Left forelimb (tissue), 1 donor: ENCODE measurements at regions not wholly inside any gene's neighbourhood (a gene's known extent, or its start where the extent isn't known, plus 50 kb on each side); places are given as distances from the start of the nearest gene placed in this dataset.

Source experiments
- DNase-seq: peaks from one replicate; pipeline ENCODE4 v3.0.0-alpha.2; 2018; ENCODE audit warnings: low spot score

DNA sequence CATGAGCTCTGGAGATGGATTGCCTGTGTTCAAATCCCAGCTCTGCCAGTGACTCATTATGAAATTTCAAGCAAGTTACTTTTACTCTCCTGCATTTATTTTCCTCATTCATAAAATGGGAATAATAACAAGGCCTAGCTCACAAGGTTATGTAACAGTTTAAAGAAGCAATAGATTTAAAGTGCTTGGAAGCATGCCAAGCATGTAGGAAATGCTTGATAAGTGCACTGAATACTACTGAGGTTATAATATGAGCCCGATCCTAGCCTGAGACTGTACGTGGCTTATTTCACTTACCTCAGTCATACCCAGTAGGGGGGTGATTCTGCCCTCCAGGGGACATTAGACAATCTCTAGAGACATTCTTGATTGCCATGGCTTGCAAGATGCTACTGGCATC lies 734.1 kb upstream of the WWC1 start:
- DNase-seq = no peak

DNA sequence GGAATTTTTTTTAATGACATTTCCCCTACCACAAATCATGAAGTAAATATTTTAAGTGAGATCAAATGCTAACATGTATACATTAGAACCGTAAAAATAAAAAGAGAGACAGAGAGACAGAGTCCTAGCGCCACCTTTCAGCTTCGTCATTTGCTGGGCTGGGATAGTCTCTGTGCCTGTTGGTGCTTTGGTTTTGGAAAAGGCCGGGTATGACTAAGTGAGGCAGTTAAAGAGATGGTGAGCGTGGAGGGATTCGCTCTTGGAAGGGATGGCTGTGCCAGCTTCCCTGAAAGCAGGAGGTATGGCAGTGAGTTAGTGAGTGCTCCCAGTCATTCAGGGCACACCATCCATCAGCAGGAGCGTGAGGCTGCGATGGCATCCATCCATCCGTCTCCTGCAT lies 729.6 kb upstream of the WWC1 start:
- DNase-seq = no peak

DNA sequence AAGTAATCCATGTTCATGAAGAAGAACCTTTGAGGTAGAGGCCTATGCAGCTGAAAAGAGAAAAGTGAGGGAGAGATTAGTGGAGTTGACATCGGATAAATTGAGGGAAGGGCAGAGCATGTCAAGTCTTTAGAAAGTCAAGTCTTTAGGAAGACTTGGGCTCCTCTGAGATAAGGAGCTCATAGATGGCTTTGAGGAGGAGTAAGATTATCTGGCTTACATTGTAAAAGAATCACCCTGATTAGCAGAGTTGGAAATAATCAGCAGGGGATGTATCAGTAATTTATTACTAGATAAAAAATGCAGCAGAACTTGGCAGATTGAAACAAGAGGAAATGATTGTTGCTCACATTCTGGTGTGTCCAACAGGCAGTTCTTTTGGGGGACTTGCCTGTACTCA lies 727.2 kb upstream of the WWC1 start:
- DNase-seq = no peak

DNA sequence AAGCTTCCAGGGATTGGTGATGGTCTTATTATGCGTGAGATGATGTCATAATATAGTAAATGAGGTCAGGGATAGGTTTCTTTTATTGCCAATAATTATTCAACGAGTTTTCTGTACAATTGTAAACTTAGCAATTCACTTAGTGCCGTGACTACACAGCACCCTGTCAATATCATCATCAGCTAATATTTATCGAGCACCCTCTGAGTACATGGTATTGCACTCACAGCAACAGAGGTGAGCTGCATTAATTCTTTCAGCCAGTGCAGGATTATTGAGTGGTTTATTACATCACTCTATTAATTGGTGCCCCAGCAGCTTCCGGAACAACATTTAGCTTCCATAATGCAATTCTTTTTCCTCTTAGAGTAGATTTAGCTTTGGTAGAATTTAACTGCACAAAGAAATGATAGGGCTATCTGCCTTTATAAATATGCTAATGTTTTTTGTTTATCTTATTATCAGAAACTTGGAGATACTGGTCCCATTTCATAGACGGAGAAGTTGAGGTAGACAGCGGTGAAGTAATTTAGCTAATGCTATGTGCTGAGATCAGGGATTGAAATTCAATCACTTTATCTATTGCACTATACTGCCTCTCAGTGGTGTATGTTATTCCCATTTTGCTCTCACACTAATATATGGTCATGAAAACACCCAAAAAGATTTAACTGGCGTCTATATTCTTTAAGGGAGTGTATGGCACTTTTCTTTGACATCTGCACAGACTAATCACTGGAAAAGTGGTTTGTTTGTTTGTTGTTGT lies 726.1 kb upstream of the WWC1 start:
- DNase-seq = no peak

DNA sequence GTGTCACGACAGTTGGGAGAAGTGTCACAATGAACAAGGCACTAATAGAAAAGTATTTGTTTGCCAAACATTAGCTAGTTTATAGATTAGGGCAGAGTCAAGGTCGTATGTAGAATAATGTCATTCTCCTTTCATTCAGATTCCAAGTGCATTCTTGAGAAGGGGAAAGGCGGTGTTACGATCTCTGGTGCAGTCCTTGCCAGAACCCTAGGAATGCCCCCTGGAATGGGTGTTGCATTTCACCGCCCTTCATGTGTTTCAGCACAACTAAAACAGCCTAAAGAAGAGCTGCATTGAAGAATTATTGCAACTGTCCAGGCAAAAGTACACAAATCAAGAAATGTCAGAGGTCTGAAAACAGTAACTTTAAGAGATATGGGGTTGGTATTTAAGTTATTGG lies 721.0 kb upstream of the WWC1 start:
- no peak for DNase-seq

DNA sequence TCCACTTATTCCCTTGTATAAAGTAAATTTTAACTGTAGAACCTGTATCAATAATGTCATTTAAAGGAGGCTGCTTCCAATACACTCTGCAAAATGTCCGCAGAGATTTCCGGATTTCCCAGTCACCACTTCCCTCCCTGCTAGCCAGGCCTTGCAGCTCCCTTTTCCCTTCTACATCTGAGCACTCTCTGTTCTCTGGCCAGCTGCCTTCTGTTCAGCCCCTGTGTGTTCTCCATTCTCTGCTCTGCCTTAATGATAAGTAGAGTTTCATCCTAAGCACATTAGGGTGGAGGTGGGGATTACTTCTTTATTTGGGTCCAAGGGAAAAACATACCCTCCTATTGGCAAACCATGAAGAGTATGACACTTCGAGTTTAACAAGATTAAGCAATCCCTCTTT lies 719.6 kb upstream of the WWC1 start:
- DNase-seq = no peak

DNA sequence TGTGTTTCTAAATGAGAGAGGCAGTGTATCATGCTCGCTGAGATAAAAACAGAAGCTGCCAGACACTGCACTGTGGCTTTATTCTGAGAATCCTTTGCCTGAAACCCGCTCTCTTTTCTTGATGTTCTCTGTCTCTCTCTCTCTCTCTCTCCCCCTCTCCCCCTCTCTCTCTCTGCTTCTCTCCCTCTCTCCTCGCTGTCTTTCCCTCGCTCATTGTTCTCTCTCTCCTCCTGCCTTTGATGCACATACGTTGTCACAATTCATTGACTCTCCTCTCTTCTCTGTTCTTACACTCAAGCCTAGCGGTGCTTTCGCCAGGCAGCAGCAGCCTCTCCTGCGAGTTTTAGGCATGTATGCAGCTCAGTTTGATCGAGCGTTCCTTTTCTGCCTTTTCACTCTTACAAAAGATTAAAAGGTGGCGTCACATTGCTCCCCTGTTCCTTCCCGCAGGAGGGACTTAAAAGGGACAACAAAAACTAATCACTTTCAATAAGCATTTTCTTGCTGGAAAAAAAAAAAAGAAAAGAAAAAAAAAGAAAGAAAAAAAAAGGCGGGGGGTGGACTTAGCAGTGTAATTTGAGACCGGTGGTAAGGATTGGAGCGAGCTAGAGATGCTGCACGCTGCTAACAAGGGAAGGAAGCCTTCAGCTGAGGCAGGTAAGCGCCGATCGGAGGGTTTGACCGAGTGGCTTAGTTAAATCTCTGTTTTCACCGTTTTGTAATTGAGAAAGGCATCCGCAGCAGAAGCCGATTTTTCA lies 717.9 kb upstream of the WWC1 start:
- DNase-seq = peak; percentile 70

DNA sequence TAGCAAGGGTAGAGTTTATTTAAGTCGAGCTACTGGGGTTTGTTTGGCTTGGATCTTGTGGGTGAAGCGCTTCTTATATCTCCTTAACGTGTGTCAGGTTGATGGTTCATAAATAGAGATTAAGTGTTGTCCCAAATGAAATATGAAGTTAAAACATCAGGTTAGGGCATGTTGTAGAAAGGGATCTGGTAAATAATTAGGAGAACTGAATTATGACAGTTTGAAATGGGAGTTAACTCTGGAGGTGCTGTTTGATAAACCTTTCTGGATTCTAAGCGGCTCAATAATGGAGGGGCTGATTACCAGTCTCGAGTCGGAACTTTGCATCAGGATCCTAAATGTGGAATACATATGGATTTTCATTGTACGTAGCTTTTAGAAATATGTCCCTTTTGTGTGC lies 717.0 kb upstream of the WWC1 start:
- DNase-seq = no peak

DNA sequence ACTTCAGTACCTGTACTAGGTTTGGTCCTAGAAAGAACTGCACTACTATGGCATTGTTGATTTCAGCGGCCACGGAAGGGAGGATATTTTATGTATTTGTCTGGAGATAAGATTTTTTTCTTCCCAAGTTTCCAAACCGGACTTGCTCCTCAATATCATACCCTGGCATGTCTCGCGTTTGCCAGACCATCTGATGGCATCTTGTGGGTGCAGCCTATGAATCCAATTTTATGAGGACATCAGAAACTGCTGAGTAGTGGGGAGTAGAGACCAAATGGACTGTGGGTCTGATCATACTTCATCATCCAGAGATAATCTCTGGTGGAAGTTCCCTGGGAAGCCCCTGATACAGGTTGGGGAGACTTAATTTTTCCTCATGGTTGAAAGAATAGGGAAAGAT lies 716.1 kb upstream of the WWC1 start:
- no peak for DNase-seq

DNA sequence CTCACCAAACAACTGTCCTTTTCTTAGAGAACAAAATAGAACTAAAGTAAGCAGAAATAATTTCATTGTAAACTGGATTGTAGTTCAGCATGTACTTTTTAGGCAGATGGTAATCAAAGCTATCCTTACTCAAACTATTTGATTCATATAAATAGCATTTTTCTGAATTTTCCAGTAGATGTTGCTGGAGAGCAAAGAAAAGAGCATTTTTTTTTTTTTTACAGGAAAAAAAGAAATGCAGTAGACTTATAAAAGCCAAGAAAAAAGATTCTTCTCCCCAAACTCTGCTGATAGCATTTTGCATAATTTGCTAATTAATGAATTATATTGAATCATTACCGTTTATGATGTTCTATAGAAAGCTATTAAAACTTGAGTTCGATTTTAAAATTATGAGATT lies 715.3 kb upstream of the WWC1 start:
- DNase-seq = no peak

DNA sequence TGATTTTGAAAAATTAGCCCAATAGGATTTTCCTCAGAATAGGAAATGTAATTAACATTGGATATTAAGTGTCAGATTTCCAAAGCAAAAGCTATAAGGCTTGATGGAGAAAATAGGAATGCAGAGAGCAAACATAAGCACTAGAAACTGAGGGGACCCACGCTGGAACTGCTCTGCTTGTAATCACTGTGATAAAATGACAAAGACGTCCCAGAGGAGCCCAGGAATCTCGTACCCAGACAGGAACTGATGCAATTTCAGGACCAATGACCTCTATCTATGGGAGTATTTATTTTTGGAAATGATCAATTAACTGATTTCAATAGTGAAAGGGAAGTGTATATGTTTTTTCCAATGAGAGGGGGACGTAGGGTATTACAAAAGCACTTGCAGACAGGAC lies 714.5 kb upstream of the WWC1 start:
- no peak for DNase-seq

DNA sequence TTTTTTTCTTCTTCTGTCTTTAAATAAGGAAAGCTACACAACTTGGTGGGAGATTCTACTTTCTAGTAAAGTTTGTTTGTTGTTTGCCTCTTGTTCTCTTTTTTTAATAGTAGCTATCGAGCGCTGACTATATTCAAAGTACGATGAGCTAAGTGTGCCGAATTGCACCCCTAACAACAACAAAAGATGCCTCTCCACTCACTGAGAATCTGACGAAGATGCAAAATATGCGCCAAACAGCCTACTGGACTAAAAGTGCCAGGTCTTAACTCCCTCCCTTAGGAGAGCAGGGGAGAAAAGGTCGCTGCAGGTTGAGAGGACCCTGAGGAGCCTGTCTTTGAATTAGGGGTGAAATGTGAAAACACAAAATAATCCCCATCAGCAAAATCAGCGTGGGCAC lies 713.8 kb upstream of the WWC1 start:
- no peak for DNase-seq

DNA sequence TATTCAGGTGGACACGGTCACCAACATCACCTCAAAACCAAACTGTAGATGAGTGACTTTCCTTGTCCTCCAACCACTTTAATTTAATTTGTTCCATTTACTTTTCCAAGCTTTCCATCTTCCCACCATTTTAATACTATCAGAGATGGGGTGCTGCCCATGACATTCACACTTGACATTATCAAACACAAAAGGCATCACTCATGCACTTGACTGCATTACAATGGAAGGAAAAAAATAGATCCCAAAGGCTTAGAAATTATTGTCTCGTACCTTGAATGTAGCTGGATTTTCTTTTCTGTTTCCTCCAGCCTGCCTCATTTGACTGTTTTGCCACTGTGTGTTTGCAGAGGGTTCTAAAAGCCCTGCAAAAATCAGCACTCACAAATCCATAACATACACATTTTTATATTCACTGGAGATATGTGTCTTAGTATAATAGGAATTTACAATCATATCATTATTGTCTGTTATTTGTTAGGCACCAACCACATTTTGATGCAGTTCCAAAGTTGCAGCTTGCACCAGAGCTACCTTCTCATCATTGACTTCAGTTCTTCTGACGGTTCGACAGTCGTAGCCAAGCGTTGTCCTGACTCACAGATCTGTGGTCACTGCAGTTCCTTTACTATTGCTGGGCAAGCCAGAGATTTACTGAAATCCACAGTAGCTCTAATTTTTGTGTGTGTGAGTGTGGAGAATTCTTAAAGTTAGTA lies 712.3 kb upstream of the WWC1 start:
- DNase-seq = no peak

DNA sequence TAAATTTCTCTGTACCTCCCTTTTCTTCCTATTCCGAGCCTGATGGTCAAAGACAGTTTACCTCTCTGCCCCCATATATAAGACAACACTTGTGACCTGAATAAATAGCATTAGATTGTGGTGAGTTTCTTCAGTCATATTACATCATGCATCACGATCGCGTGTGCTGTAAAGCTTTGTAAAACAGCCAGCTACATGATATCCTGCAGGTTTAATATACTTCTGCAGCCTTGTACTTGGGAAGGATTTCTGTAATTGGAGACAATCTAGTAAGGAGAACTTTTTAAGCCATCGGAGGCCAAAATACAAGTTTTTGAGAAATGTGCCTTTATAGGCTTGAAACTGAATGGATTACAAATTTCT lies 711.8 kb upstream of the WWC1 start:
- no peak for DNase-seq

DNA sequence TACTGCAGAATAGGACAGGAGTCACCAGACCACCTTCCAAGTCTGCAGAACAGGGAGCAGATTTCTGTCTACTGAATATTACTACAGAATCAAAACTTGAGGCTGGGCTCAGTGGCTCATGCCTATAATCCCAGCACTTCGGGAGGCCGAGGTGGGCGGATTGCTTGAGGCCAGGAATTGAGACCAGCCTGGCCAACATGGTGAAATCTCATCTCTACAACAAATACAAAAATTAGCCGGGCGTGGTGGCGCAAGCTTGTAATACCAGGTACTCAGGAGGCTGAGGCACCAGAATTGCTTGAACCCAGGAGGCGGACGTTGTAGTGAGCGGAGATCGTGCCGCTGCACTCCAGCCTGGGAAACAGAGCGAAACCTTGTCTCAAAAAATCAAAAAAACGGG lies 710.8 kb upstream of the WWC1 start:
- no peak for DNase-seq

DNA sequence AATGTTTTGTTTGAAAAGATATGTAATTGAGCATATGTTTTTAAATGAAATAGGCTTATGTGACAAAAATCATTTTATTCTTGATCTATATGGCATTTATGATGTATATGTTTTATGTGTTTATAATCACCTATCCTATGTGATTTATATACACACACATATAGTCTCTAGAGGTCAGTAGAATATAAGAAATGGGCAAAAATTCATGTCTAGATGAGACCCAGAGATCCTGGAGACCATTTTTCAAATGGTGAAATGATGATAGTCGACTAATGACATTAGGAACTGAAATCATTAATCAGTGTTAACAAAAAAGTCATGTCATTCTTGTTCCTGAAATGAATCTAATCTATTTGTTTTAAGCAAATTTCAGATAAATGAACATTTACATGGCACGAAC lies 709.2 kb upstream of the WWC1 start:
- DNase-seq = no peak

DNA sequence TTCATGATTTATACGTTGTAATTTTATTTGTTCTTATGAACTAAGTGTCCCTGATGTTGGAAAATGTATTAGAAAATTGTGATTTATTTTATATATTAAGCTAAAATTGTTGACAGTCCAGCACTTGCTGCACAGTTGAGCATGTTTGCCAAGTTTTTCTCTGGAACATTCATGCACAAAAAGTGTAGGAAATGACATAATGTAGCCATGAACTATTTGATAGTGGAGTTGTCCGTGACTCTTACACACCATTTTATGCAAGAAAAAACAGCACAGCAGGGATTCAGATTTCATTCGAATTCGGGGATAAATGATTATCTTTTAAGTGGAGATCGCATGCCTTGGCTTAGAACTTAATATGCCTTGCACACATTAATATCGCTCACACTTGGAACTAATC lies 708.6 kb upstream of the WWC1 start:
- no peak for DNase-seq

DNA sequence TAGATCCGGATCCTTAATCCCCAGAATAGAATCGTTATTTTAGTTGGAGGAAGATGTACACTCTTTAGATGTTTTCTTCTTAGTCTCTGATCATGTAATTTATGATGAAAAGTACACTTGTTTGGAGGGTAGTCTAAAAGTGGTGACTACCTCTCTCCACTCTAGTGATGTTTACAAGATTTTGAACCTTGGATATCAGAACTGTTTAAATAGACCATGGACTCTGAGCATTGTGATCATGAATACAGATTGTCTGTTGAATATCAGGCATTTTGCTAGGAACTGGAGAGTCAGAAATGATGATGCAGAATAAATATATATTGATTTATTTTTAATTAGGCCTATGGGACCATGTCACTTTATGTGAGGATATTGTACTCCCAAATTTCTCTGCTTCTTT lies 706.3 kb upstream of the WWC1 start:
- no peak for DNase-seq

DNA sequence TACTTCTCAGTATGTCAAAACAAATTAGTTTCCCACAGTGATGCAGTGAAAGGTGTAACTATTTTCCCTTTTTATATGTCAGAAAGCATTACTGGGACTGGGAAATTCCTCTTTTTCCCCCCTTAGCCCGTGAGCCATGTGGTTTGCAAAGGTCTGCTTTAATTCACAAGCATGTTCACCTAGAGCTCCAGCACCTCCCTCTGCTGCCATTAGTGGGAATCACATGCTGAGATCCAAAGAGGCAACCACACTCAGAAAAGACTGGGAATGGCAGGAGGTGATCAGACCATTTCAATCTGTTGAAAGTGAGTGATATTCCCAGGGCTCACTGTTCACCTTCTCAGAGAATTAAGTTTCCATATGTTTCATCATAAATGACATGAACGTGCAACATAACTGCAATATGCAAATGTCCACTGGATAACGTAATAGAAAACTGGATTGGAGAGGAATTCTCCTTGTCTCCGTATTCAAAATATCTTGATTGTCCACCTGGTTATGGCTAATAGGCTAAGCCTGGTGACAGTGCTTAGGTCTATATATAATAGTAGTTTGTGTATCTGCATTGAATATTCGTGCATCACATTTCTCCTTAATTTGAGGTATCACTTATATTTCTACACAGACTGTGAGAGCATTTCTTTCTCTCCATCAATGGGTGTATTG lies 703.5 kb upstream of the WWC1 start:
- no peak for DNase-seq

DNA sequence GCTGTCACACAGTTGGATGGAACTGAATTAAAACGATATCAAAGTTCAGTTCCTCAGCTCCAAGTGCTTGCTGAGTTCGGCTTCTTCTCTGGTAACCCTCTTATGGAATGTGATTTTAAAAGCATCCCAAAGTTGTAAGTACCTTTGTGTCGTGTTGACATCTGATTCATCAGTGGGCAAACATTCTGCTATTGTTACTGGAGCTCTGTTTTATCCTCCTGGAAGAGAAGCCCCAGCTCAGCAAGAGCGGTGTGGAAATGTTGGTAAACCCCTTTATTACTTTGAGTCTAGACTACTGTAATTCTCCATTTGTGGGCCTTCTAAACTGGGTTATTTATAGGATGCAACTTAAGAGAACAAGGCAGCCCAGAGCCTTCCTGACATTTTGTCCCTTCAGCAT lies 699.3 kb upstream of the WWC1 start:
- no peak for DNase-seq

DNA sequence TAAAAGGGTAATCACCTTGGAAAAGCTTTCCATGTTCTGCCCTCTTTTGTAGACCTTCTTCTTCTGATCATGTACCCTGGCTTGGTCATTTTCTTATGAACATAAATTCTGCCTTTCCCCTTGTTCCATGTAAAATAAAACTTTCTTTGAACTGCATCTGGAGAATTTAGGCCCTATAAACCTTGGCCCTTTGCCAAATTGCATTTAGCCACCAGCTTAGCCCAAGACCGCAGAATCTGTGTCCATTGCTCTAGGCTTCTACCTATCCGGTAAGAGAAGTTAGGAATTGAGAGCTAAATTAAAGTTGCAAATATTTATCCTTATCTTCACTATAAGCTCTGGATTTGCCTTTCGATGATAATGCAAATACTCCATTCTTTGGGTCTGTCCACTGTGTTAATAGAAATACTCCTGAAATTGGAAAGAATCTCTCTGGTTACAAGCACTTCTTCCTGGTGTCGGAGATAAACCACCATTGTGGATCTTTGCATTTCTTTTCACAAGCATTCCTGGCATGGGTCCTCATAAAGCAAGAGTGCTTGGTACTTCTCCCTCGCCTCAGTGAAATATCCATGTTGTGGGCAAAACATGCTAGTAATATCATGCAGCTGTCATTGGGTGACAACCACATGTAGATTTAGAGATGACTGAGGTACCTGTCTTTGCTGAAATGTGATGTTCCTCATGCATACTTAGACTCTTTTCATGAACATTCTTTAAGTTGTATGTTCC lies 698.0 kb upstream of the WWC1 start:
- no peak for DNase-seq

DNA sequence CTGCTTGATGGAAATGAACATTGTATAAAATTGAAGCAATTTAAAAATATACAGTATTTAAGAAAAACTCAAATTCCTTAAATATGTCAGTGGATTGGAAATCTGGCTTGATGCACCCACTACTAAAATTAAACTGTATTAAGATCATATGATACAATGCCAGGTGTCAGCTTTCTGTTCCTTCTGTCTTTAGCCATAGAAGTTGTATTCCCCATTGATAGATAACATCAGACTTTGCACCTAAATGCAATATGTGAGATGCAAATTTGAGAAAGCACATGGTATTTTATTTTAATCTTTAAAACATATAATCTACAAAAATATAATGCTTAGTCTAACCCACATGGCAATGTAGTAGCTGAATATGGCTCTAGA lies 697.4 kb upstream of the WWC1 start:
- DNase-seq = no peak
